GM23338 (cell line): ENCODE measurements at regions not wholly inside any gene's neighbourhood (a gene's known extent, or its start where the extent isn't known, plus 50 kb on each side); places are given as distances from the start of the nearest gene placed in this dataset.

ENCODE experiments used
- ATAC-seq: fragments of 200-7000 bp; cut with Tn5 transposase; 3 replicates; pipeline ENCODE4 v1.9.1; 2020
- DNase-seq: peaks from one replicate; pipeline ENCODE4 v3.0.0-alpha.2; 2015; ENCODE audit warnings: low spot score
- H2AFZ ChIP-seq: fragments of 200-600 bp; sonication (generic); 2 replicates; pipeline ENCODE4 v1.8.0; 2016; ENCODE audit warnings: antibody characterized with exemption, mild to moderate bottlenecking, moderate library complexity
- H3F3A ChIP-seq: fragments of 200-600 bp; sonication (generic); replicated peaks from 2 replicates; pipeline ENCODE4 v1.8.0; 2017; ENCODE audit warnings: antibody characterized with exemption, mixed run types, low read depth
- H3K27ac ChIP-seq: fragments of 200-600 bp; sonication (generic); 2 replicates; pipeline ENCODE4 v1.6.1; 2016; ENCODE audit warnings: low read depth
- H3K27me3 ChIP-seq: fragments of 200-600 bp; sonication (generic); 2 replicates; pipeline ENCODE4 v1.8.0; 2016; ENCODE audit warnings: mild to moderate bottlenecking, mixed run types, moderate library complexity; ENCODE audit not compliant: insufficient read depth
- H3K36me3 ChIP-seq: fragments of 200-600 bp; sonication (generic); 2 replicates; pipeline ENCODE4 v1.8.0; 2016; ENCODE audit warnings: mild to moderate bottlenecking; ENCODE audit not compliant: insufficient read depth
- H3K4me1 ChIP-seq: fragments of 200-600 bp; sonication (generic); 2 replicates; pipeline ENCODE4 v1.8.0; 2016; ENCODE audit warnings: mild to moderate bottlenecking, moderate library complexity; ENCODE audit not compliant: insufficient read depth
- H3K4me2 ChIP-seq: fragments of 200-600 bp; sonication (generic); 2 replicates; pipeline ENCODE4 v1.7.1; 2017; ENCODE audit warnings: mixed run types
- H3K4me3 ChIP-seq: fragments of 200-600 bp; sonication (generic); 2 replicates; pipeline ENCODE4 v1.6.1; 2016; ENCODE audit warnings: mixed run types
- H3K79me2 ChIP-seq: fragments of 200-600 bp; sonication (generic); replicated peaks from 2 replicates; pipeline ENCODE4 v1.8.0; 2017; ENCODE audit warnings: mild to moderate bottlenecking; ENCODE audit not compliant: insufficient read depth
- H3K9me2 ChIP-seq: fragments of 200-600 bp; sonication (generic); 2 replicates; pipeline ENCODE4 v1.8.0; 2017; ENCODE audit not compliant: insufficient read depth
- H4K20me1 ChIP-seq: fragments of 200-600 bp; sonication (generic); replicated peaks from 2 replicates; pipeline ENCODE4 v1.8.0; 2017; ENCODE audit warnings: mild to moderate bottlenecking; ENCODE audit not compliant: insufficient read depth
- H3K27ac Mint-ChIP-seq: 2 replicates; pipeline ENCODE4 v1.8.0; 2020; ENCODE audit warnings: inconsistent platforms, mild to moderate bottlenecking, moderate library complexity, mixed read lengths
- H3K27me3 Mint-ChIP-seq: 3 replicates; pipeline ENCODE4 v1.8.0; 2022; ENCODE audit warnings: low read depth, mild to moderate bottlenecking, moderate library complexity, mixed read lengths, inconsistent platforms; ENCODE audit not compliant: insufficient read depth, poor library complexity
- H3K36me3 Mint-ChIP-seq: 3 replicates; pipeline ENCODE4 v1.8.0; 2021; ENCODE audit warnings: low read depth, mild to moderate bottlenecking, inconsistent platforms, moderate library complexity, mixed read lengths
- H3K4me1 Mint-ChIP-seq: 3 replicates; pipeline ENCODE4 v1.8.0; 2020; ENCODE audit warnings: mild to moderate bottlenecking, inconsistent platforms, mixed read lengths
- H3K4me3 Mint-ChIP-seq: 3 replicates; pipeline ENCODE4 v1.8.0; 2021; ENCODE audit warnings: moderate library complexity, mild to moderate bottlenecking, inconsistent platforms, mixed read lengths
- H3K9me3 Mint-ChIP-seq: 3 replicates; pipeline ENCODE4 v1.8.0; 2020; ENCODE audit warnings: moderate library complexity, mild to moderate bottlenecking, inconsistent platforms, mixed read lengths
- CREB1 ChIP-seq: fragments of 250-450 bp; sonication (Bioruptor Pico); IDR thresholded peaks from 2 replicates; pipeline ENCODE4 v1.5.0; 2020; ENCODE audit warnings: low read depth, mild to moderate bottlenecking, moderate library complexity
- CTCF ChIP-seq, 2 experiments: fragments of 200-600 bp in 1 of 2; sonication (generic) in 1 of 2; conservative IDR thresholded peaks; 2 replicates each; pipeline versions ENCODE4 v1.5.1 to v1.6.1; 2016 to 2017; ENCODE audit warnings: antibody characterized with exemption in 2 of 2, low read depth in 2 of 2, mild to moderate bottlenecking in 2 of 2, moderate library complexity in 1 of 2
- ETS1 ChIP-seq: IDR thresholded peaks from 2 replicates; pipeline ENCODE4 v1.6.1; 2016; ENCODE audit warnings: antibody characterized with exemption
- EZH2 ChIP-seq: fragments of 200-600 bp; sonication (generic); IDR thresholded peaks from one replicate; pipeline ENCODE4 v1.8.0; 2017; ENCODE audit warnings: antibody characterized with exemption, mild to moderate bottlenecking, low read depth; ENCODE audit not compliant: unreplicated experiment
- EZH2phosphoT487 ChIP-seq: fragments of 200-600 bp; sonication (generic); IDR thresholded peaks from one replicate; pipeline ENCODE4 v1.8.1; 2018; ENCODE audit warnings: antibody characterized with exemption; ENCODE audit not compliant: unreplicated experiment
- JUNB ChIP-seq: IDR thresholded peaks from one replicate; pipeline ENCODE4 v1.6.1; 2016; ENCODE audit warnings: antibody characterized with exemption; ENCODE audit not compliant: unreplicated experiment
- POLR2AphosphoS5 ChIP-seq: IDR thresholded peaks from 2 replicates; pipeline ENCODE4 v1.6.1; 2016; ENCODE audit warnings: antibody characterized with exemption, low read depth
- REST ChIP-seq: IDR thresholded peaks from one replicate; pipeline ENCODE4 v1.6.1; 2018; ENCODE audit warnings: antibody characterized with exemption; ENCODE audit not compliant: unreplicated experiment
- ZNF114 ChIP-seq: fragments of 250-450 bp; sonication (Bioruptor Pico); IDR thresholded peaks from 2 replicates; pipeline ENCODE4 v1.5.0; 2020; ENCODE audit warnings: mild to moderate bottlenecking, moderate library complexity
- ZNF331 ChIP-seq: fragments of 250-450 bp; sonication (Bioruptor Pico); IDR thresholded peaks from 2 replicates; pipeline ENCODE4 v1.5.0; 2020; ENCODE audit warnings: low read depth, mild to moderate bottlenecking, moderate library complexity
- ZNF462 ChIP-seq: fragments of 250-450 bp; sonication (Bioruptor Pico); IDR thresholded peaks from 2 replicates; pipeline ENCODE4 v1.5.0; 2020; ENCODE audit warnings: mild to moderate bottlenecking, moderate library complexity

GRCh38 chr6:159429433-159429832, 260.2 kb downstream of the FNDC1 start:
- H3K9me2 ChIP-seq: peaks cover 9% of the 10 kb centered on the region; the same call in 1 of the 2 replicates
- no peaks in the 10 kb centered on the region for H3F3A ChIP-seq
- H3K79me2 ChIP-seq: no peaks in the 10 kb centered on the region
- ATAC-seq (no peak), DNase-seq (no peak)
- peaks cover 15% of the 10 kb centered on the region for H3K9me3 Mint-ChIP-seq
- H3K4me1 Mint-ChIP-seq: no peaks in the 10 kb centered on the region
- H2AFZ ChIP-seq: no peak overlapping the region
- H3K36me3 ChIP-seq: no peaks in the 10 kb centered on the region
- no peaks in the 10 kb centered on the region for H3K27me3 ChIP-seq
- H4K20me1 ChIP-seq: no peaks in the 10 kb centered on the region
- H3K4me2 ChIP-seq: no peak overlapping the region
- no peaks in the 10 kb centered on the region for H3K4me1 ChIP-seq
- no peak overlapping the region for H3K27ac ChIP-seq
- TF ChIP-seq POLR2AphosphoS5 (no peak), EZH2 (no peak), ZNF114 (no peak), ZNF331 (no peak), JUNB (no peak), REST (no peak), ZNF462 (CRISPR knock-in tag) (no peak), CREB1 (CRISPR knock-in tag) (no peak), CTCF (conservative IDR thresholded peaks at IDR 0.05; ENCODE audit: low read depth in 2 of 2) (no peak), EZH2phosphoT487 (no peak), ETS1 (no peak)
- H3K4me3 Mint-ChIP-seq: no peak overlapping the region
- H3K27me3 Mint-ChIP-seq: no peaks in the 10 kb centered on the region
- H3K27ac Mint-ChIP-seq: no peak overlapping the region
- H3K4me3 ChIP-seq: no peak overlapping the region
- peaks cover 7% of the 10 kb centered on the region; the same call in 1 of the 3 replicates for H3K36me3 Mint-ChIP-seq
